ENCODE measurements at regions not wholly inside any gene's neighbourhood (a gene's known extent, or its start where the extent isn't known, plus 50 kb on each side); places are given as distances from the start of the nearest gene placed in this dataset.
"Not testable (repeated sequence)": the region's sequence is repeated elsewhere in the genome, so short reads cannot be mapped to it uniquely, and the experiment has no call there.

- DNase-seq = not testable (repeated sequence)
These were observed 308.2 kb upstream of the PLGLB2 start for GRCh38 chr2:87439617-87440204.

- DNase-seq = not testable (repeated sequence)
These were observed 307.2 kb upstream of the PLGLB2 start for GRCh38 chr2:87440650-87441049.

GRCh38 chr2:87441375-87441774 is 306.5 kb upstream of the PLGLB2 start:
- DNase-seq = peak in 1 of 5 experiments; percentile 36

DNA sequence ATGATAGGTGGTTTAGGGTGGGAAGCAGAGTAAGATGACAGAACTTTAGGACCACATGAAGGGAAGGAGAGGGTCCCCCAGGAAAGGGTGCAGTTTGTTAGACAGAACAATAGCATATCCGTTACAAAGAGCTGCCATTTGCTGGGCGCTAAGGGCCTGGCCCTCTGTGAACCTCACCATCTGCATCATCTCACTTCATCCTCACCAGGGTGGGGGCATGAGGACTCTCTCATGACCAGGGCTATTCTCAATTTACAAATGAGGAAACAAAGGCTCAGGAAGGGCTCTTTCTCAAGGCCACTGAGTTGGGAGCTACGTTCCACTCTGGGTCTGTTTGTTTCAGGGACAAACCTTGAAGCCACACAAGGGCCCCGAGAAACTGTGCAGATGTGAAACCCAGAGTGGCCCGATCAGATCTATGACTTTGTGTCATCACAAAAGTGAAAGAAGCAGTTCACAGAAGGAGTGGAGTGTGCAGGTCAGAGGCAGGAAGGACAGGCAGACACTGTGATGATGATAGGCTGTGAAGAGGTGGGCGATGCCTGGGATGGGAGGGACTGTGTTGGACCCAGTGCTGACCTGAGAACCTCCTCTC is 304.8 kb upstream of the PLGLB2 start:
- peak in 1 of 5 experiments; percentile 78 for DNase-seq

- not testable (repeated sequence) for DNase-seq
These were observed 302.9 kb upstream of the PLGLB2 start for GRCh38 chr2:87444951-87445350.

GRCh38 chr2:87445613-87446312 is 302.1 kb upstream of the PLGLB2 start:
- DNase-seq = not testable (repeated sequence)

DNA sequence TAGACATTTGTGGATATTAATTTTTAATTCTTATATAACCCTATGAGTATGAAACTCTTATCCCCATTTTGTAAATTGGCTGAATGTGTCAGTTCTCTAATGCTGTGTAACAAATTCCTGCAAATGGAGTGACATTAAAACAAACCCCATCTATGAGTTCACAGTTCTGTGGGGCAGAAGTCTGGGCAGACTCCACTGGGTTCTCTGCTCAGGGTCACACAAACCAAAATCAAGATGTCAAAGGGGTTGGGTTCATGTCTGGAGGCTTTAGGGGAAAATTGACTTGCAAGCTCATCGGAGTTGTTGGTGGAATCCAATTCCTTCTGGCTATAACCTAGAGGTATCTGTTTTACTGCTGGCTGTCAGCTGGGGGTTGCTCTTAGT is 301.6 kb upstream of the PLGLB2 start:
- not testable (repeated sequence) for DNase-seq

GRCh38 chr2:87449462-87449980 is 298.4 kb upstream of the PLGLB2 start:
- DNase-seq = not testable (repeated sequence)

- not testable (repeated sequence) for DNase-seq
These were observed 295.7 kb upstream of the PLGLB2 start for GRCh38 chr2:87452193-87452592.

DNA sequence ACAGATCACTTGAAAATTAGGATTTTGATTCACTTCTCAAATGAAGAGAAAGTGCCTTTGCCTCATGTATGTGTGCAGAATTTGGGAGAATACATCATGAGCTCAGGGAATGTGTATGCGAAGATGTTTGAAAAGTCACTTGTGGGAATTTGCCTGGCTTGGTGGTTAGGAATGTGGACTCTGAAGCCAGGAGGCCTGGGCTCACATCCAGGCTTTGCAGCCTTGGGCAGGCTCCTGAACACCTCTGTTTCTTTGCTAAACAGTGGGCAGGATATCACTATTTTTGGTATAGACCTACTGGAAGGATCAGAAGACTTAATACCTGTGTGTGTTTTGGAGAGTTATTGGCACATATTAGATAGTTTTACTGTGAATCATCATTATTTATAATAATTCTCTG is 295.0 kb upstream of the PLGLB2 start:
- not testable (repeated sequence) for DNase-seq

- not testable (repeated sequence) for DNase-seq
These were observed 293.9 kb upstream of the PLGLB2 start for GRCh38 chr2:87453965-87454364.

DNA sequence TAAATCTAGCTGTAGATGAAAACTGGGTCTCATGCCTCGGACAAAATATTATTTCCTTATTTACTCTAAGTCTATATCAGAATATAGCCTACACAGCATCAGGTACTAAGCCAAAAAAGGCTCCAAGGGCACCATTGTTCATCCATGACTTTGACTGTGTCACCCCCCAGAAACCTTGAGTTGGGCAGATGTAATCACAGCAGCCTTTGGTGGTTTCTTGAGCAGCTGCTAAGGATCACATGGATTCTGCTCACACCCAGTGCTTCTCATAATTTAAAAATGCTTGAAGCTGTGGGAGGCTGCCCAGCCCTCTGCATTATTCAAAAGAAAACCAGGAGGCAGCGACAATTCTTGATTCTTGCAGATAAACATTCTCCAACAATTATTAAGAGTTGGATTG is 293.5 kb upstream of the PLGLB2 start:
- DNase-seq = not testable (repeated sequence)

DNA sequence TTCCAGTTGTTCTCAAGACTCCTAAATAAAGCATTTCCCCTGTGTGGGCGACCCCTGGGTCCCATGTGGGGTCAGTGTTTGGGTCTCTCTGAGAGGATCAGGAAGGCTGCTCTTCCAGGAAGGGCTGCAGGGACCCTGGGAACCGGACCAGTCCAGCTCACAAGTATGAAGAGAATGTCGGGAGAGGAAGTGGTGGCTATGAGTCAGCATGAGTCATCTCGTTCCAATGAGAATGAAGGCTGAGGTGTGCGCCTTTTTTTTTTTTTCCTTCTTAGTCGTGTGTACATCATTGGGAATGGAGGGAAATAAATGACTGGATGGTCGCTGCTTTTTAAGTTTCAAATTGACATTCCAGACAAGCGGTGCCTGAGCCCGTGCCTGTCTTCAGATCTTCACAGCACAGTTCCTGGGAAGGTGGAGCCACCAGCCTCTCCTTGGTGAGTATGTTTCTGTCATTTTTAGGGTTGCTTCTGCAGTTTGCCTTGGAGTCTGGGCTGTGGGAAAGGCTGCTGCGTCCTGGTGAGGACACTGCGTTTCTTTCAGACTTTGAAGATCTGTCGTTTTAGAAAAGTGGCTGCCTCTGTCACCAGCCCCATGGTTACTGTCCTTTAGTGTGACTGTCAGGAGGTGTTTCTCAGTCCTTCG is 292.6 kb upstream of the PLGLB2 start:
- not testable (repeated sequence) for DNase-seq

DNA sequence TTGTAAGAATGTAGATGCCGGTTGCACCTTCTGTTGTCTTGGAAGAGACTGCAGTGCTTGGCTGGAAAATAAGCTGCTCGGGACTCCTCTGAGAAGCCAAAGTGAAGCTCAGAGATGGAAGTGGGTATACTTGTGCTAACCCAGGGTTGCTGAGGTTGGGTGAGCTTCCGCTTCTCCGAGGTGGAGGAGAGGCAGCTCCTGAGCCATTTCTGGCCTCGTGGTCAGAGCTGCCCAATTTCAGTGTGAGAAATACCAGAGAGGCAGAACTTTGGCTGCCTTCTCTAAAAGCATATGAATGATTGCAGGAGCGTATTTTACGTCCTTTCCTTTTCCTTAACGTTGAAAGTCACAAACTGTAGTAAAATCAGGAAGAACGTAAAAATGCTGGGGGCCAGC is 292.0 kb upstream of the PLGLB2 start:
- DNase-seq = not testable (repeated sequence)

DNA sequence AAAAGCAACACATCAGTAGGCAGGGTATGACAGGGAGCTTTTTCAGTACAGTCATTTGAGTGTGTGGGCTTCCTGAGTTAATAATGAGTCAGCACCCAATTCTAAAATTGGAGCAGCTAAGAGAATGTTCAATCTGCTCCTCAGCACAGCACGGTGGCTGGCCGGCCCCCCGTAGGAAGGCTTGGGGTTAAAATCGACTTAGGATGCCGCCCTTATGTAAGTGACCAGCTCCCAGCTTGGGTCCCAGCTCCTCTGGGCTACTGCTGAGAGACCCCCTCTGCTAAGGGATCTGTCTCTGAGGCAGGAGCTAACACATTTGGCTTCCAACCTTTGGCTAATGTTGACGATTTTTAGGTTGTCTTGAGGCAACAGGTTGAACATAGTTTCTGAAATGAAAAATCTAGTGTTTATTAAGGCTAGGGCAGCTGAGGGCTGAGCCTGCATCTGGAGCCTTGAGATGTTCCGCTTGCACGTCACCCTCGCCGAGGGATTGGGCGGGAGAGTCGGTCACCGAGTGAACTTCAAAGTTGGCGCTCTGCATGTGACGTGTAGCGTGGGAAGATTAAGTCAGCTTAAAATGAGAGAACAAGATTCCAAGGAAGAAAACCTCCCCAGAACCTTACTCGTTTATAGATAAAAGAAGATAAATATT is 291.3 kb upstream of the PLGLB2 start:
- peak in 2 of 5 experiments; percentile 30 to 38 for DNase-seq

- DNase-seq = not testable (repeated sequence)
These were observed 290.8 kb upstream of the PLGLB2 start for GRCh38 chr2:87457129-87457499.

- not testable (repeated sequence) for DNase-seq
These were observed 288.9 kb upstream of the PLGLB2 start for GRCh38 chr2:87458938-87459337.

DNA sequence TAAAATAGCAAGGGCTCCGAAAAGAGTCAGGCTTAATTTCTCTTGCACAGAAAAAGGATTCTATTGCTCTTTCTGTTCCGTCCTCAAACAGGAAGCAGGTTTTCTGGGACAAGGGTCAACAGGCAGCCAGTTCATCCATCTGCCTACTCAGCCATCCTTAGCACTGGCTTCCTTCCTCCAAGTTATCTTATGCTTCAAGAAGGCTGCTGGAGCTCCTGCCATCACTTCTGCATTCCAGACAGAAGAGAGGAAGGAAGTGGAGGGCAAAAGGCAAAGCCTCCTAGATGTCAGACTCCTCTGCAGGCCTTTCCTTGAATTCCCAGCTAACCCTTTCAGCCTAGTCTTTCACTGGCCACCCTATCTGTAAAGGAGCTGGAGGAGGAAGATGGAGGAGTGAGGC is 287.8 kb upstream of the PLGLB2 start:
- DNase-seq = not testable (repeated sequence)

GRCh38 chr2:87460662-87461061 is 287.2 kb upstream of the PLGLB2 start:
- not testable (repeated sequence) for DNase-seq

GRCh38 chr2:87461671-87462070 is 286.2 kb upstream of the PLGLB2 start:
- not testable (repeated sequence) for DNase-seq

GRCh38 chr2:87464219-87464618 is 283.7 kb upstream of the PLGLB2 start:
- peak in 1 of 5 experiments; percentile 33 for DNase-seq

- DNase-seq = peak in 1 of 5 experiments; percentile 35
These were observed 282.2 kb upstream of the PLGLB2 start for GRCh38 chr2:87465730-87466129.
